Large intestine (tissue), 3 donors: ENCODE measurements at regions not wholly inside any gene's neighbourhood (a gene's known extent, or its start where the extent isn't known, plus 50 kb on each side); places are given as distances from the start of the nearest gene placed in this dataset.

Experiments used
- DNase-seq, 2 donors: peaks; one replicate each; pipeline versions ENCODE4 v3.0.0 to v3.0.0-alpha.2; 2013
- H3K27ac ChIP-seq: one replicate; pipeline ENCODE4 v1.5.1; 2013; ENCODE audit warnings: low read length
- H3K27me3 ChIP-seq: 2 replicates; pipeline ENCODE4 v1.6.1; 2013; ENCODE audit warnings: low read length; ENCODE audit not compliant: control insufficient read depth, insufficient read depth
- H3K36me3 ChIP-seq: 2 replicates; pipeline ENCODE4 v1.6.1; 2013; ENCODE audit warnings: low read length; ENCODE audit not compliant: control insufficient read depth, insufficient read depth
- H3K4me1 ChIP-seq: one replicate; pipeline ENCODE4 v1.6.1; 2013; ENCODE audit warnings: low read length; ENCODE audit not compliant: control insufficient read depth, insufficient read depth
- H3K4me3 ChIP-seq: one replicate; pipeline ENCODE4 v1.5.1; 2013; ENCODE audit warnings: low read length
- H3K9me3 ChIP-seq: one replicate; pipeline ENCODE4 v1.6.1; 2013; ENCODE audit warnings: mild to moderate bottlenecking, low read depth, low read length, moderate library complexity; ENCODE audit not compliant: control insufficient read depth
- WGBS: methylation state at CpG from one replicate; pipeline ENCODE4 v1.1.5; 2013; ENCODE audit warnings: low lambda C conversion rate; ENCODE audit not compliant: insufficient coverage; 5-methylcytosine and 5-hydroxymethylcytosine counted together

DNA sequence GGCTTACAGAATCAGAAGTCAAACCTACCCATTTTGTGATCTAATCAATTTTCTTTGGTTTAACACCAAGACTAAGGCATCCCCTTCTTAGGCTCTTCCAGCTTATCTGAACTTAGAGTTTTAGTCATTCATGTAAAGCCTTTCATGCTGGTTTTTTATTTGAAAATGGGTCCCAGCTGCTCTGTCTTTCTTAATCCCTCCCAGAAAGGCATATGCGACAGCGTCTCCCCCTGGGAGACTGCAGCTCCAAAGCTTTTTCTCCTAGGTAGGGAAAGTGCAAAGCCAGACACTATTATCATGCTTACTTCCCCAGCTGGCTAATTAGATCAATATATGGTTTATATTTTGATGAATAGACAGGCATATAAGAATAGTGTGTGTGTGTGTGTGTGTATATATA lies 96.6 kb upstream of the E2F7 start:
- H3K9me3 ChIP-seq, result no peaks in the 10 kb centered on the region
- H3K4me1 ChIP-seq, result no peaks in the 10 kb centered on the region
- no peaks in the 10 kb centered on the region for H3K36me3 ChIP-seq
- no CpG with 5 or more reads among the region's 2 CpGs for WGBS
- DNase-seq, result no peak
- H3K4me3 ChIP-seq, result no peak overlapping the region
- no peaks in the 10 kb centered on the region for H3K27me3 ChIP-seq
- no peak overlapping the region for H3K27ac ChIP-seq

DNA sequence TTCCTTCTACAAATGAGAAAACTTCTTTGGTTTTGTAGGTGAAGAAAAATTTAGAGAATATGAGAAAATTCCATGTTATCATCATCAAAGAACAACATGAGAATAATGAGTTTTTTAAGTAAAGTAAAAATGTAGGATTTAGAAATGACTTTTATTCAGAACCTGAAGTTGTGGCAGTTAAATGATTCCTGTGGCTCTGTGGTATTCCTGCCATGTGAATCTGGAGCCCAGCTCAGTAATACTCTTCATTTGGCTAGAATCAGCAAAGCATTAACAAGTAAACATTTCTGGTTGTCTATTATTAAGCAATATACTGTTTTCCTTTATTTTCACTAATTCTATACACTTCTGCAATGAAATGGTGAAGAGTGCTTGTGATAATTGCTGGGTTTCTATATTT lies 95.6 kb upstream of the E2F7 start:
- H3K4me1 ChIP-seq, result no peaks in the 10 kb centered on the region
- H3K27me3 ChIP-seq, result no peaks in the 10 kb centered on the region
- DNase-seq, result no peak

GRCh38 chr12:77153706-77154105 lies 88.3 kb upstream of the E2F7 start:
- Histone ChIP-seq H3K9me3 (no peaks in the 10 kb centered on the region), H3K36me3 (no peaks in the 10 kb centered on the region), H3K27me3 (no peaks in the 10 kb centered on the region), H3K27ac (no peak overlapping the region), H3K4me1 (no peaks in the 10 kb centered on the region), H3K4me3 (no peak overlapping the region)
- no peak for DNase-seq
- 100% methylated on average over 1 of the region's 3 CpGs for WGBS

More for the DNA sequence above, 95.6 kb upstream of the E2F7 start:
- Histone ChIP-seq H3K4me3 (no peak overlapping the region), H3K9me3 (no peaks in the 10 kb centered on the region), H3K36me3 (no peaks in the 10 kb centered on the region), H3K27ac (no peak overlapping the region)

GRCh38 chr12:77152623-77153193 lies 87.3 kb upstream of the E2F7 start:
- Histone ChIP-seq H3K27ac (no peak overlapping the region), H3K9me3 (no peaks in the 10 kb centered on the region), H3K27me3 (no peaks in the 10 kb centered on the region), H3K4me1 (no peaks in the 10 kb centered on the region), H3K36me3 (no peaks in the 10 kb centered on the region), H3K4me3 (no peak overlapping the region)
- 20% methylated on average over 1 of the region's 2 CpGs for WGBS
- peak; percentile 12 to 33 for DNase-seq

DNA sequence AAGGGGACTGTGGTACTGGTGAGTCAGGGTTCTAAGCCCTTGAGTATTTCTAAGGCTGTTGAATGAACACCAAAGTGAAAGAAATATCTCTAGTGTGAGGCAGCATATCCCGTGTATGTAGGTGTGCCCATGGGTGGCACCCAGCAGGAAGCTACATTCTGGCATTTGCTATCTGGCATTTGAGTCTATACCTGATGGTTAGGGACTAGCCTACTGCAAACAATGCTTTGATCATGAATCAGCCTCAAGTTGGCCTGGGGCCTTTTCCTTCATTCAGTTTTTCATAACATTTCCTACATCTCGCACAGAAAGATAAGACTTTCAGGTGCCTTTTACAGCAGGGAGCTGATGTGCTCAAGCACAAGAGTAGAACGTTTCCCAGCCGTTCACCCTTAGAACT lies 85.7 kb upstream of the E2F7 start:
- H3K4me3 ChIP-seq, result no peak overlapping the region
- no peaks in the 10 kb centered on the region for H3K27me3 ChIP-seq
- H3K9me3 ChIP-seq, result no peaks in the 10 kb centered on the region
- no peak overlapping the region for H3K27ac ChIP-seq
- no peaks in the 10 kb centered on the region for H3K4me1 ChIP-seq
- no peaks in the 10 kb centered on the region for H3K36me3 ChIP-seq
- DNase-seq, result no peak
- 47% methylated on average over 3 of the region's 4 CpGs for WGBS

GRCh38 chr12:77133566-77133965 lies 68.2 kb upstream of the E2F7 start:
- DNase-seq, result peak; percentile 11 to 35
- Histone ChIP-seq H3K4me3 (no peak overlapping the region), H3K27ac (no peak overlapping the region), H3K36me3 (no peaks in the 10 kb centered on the region), H3K9me3 (no peaks in the 10 kb centered on the region), H3K27me3 (no peaks in the 10 kb centered on the region), H3K4me1 (no peaks in the 10 kb centered on the region)
- no CpG with 5 or more reads among the region's 3 CpGs for WGBS

DNA sequence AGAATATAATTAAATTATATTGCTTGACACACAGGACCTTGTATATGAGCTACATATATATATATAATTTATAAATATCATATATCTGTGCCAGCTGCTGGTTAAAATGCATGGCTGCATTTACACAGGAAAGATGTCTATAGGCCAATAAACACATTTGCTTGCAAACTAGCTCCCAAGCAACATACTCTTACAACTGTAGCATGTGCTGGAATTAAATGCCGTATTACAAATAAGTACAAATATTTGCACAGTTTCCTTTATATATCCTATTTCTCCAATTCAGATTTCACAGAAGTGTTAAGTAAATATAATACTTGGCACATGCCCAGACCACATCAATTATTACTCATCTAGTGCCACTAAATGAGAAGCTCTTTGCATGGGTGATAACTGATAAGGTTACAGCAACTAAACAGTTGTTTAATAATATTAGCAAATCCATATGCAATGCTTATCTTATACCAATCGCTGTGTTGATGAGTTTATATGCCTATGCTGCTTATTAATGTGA lies 66.7 kb upstream of the E2F7 start:
- 56% methylated on average over 1 of the region's 2 CpGs for WGBS
- DNase-seq, result no peak

GRCh38 chr12:77130193-77130592 lies 64.8 kb upstream of the E2F7 start:
- H3K4me1 ChIP-seq, result no peaks in the 10 kb centered on the region
- no peaks in the 10 kb centered on the region for H3K27me3 ChIP-seq
- no peak overlapping the region for H3K4me3 ChIP-seq
- no peak for DNase-seq
- WGBS, result no CpG with 5 or more reads among the region's 6 CpGs
- H3K9me3 ChIP-seq, result no peaks in the 10 kb centered on the region
- no peaks in the 10 kb centered on the region for H3K36me3 ChIP-seq
- no peak overlapping the region for H3K27ac ChIP-seq

More for the DNA sequence above, 66.7 kb upstream of the E2F7 start:
- H3K36me3 ChIP-seq, result no peaks in the 10 kb centered on the region
- no peak overlapping the region for H3K27ac ChIP-seq
- H3K4me3 ChIP-seq, result no peak overlapping the region
- no peaks in the 10 kb centered on the region for H3K4me1 ChIP-seq
- H3K27me3 ChIP-seq, result no peaks in the 10 kb centered on the region
- H3K9me3 ChIP-seq, result no peaks in the 10 kb centered on the region

GRCh38 chr12:77124767-77125166 lies 59.4 kb upstream of the E2F7 start:
- no peak overlapping the region for H3K27ac ChIP-seq
- no peak overlapping the region for H3K4me3 ChIP-seq
- no peak for DNase-seq
- H3K27me3 ChIP-seq, result no peaks in the 10 kb centered on the region
- H3K36me3 ChIP-seq, result no peaks in the 10 kb centered on the region
- H3K9me3 ChIP-seq, result no peaks in the 10 kb centered on the region
- H3K4me1 ChIP-seq, result no peaks in the 10 kb centered on the region
- 63% methylated on average over 1 of the region's 2 CpGs for WGBS

DNA sequence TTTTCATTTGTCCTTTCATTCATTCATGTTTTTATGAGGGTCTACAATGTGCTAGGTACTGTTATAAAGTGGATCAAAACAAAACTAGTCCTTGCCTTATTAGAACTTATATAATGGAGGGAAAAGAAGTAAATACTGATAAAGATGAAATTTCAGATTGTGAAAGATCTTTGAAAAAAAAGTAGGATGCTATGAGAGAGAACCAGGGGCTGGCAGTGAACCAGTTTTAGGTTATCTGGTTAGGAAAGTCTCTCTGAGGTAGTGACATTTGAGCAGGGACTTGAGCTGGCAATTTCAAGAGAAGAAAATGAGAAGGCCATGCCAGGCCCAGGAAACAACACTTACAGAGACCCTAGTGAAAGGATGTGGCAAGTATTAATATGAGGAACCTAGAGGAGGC lies 57.3 kb upstream of the E2F7 start:
- no peak overlapping the region for H3K4me3 ChIP-seq
- H3K9me3 ChIP-seq, result no peaks in the 10 kb centered on the region
- DNase-seq, result no peak
- H3K27me3 ChIP-seq, result no peaks in the 10 kb centered on the region
- H3K27ac ChIP-seq, result no peak overlapping the region
- H3K36me3 ChIP-seq, result no peaks in the 10 kb centered on the region
- no peaks in the 10 kb centered on the region for H3K4me1 ChIP-seq

- no peaks in the 10 kb centered on the region for H3K9me3 ChIP-seq
- H3K36me3 ChIP-seq, result no peaks in the 10 kb centered on the region
- H3K4me3 ChIP-seq, result no peak overlapping the region
- WGBS, result no CpG with 5 or more reads among the region's 4 CpGs
- H3K27ac ChIP-seq, result no peak overlapping the region
- no peaks in the 10 kb centered on the region for H3K4me1 ChIP-seq
- no peaks in the 10 kb centered on the region for H3K27me3 ChIP-seq
- no peak for DNase-seq
Measured at GRCh38 chr12:77122236-77122635, 56.9 kb upstream of the E2F7 start.
